Lower lobe of right lung (tissue), 2 donors: ENCODE measurements at regions not wholly inside any gene's neighbourhood (a gene's known extent, or its start where the extent isn't known, plus 50 kb on each side); places are given as distances from the start of the nearest gene placed in this dataset.

Source experiments
- ATAC-seq, 2 donors: fragments of 200-7000 bp; cut with Tn5 transposase; one replicate each; pipeline ENCODE4 v1.9.1; 2020 to 2022; ENCODE audit warnings: mild to moderate bottlenecking in 2 of 2, moderate library complexity in 2 of 2
- DNase-seq: peaks from one replicate; pipeline ENCODE4 v3.0.0-alpha.2; 2020
- H3K27ac ChIP-seq: fragments of 200-600 bp; one replicate; pipeline ENCODE4 v1.8.0; 2022
- H3K27me3 ChIP-seq: fragments of 200-600 bp; one replicate; pipeline ENCODE4 v1.8.0; 2022; ENCODE audit warnings: low read depth
- H3K36me3 ChIP-seq: fragments of 200-600 bp; one replicate; pipeline ENCODE4 v1.8.0; 2022; ENCODE audit warnings: mild to moderate bottlenecking
- H3K4me1 ChIP-seq: fragments of 200-600 bp; one replicate; pipeline ENCODE4 v1.8.0; 2022
- H3K4me3 ChIP-seq: fragments of 200-600 bp; one replicate; pipeline ENCODE4 v1.8.0; 2022; ENCODE audit warnings: mild to moderate bottlenecking
- H3K9me3 ChIP-seq: fragments of 200-600 bp; one replicate; pipeline ENCODE4 v1.8.0; 2022
- intact Hi-C: fragments of 100-400 bp; cut with DNase I; formaldehyde crosslinking; loops from one replicate; pipeline ENCODE4 v1.11.0; 2022
- TF ChIP-seq, protein P1 (sequence below): fragments of 200-600 bp; IDR thresholded peaks from one replicate; pipeline ENCODE4 v1.8.0; 2022; ENCODE audit warnings: antibody characterized with exemption, mild to moderate bottlenecking
- donor health status: DM: no; HTN: yes; CAD: no; lungs with severe emphysema.

- DNase-seq, result no peak
- no peak overlapping the region for H3K27ac ChIP-seq
- H3K36me3 ChIP-seq, result no peaks in the 10 kb centered on the region
- no peaks in the 10 kb centered on the region for H3K9me3 ChIP-seq
- TF ChIP-seq, protein P1, sequence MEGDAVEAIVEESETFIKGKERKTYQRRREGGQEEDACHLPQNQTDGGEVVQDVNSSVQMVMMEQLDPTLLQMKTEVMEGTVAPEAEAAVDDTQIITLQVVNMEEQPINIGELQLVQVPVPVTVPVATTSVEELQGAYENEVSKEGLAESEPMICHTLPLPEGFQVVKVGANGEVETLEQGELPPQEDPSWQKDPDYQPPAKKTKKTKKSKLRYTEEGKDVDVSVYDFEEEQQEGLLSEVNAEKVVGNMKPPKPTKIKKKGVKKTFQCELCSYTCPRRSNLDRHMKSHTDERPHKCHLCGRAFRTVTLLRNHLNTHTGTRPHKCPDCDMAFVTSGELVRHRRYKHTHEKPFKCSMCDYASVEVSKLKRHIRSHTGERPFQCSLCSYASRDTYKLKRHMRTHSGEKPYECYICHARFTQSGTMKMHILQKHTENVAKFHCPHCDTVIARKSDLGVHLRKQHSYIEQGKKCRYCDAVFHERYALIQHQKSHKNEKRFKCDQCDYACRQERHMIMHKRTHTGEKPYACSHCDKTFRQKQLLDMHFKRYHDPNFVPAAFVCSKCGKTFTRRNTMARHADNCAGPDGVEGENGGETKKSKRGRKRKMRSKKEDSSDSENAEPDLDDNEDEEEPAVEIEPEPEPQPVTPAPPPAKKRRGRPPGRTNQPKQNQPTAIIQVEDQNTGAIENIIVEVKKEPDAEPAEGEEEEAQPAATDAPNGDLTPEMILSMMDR, result no peak
- intact Hi-C loops, result no loop called here
- H3K27me3 ChIP-seq, result no peaks in the 10 kb centered on the region
- no peak for ATAC-seq
- H3K4me1 ChIP-seq, result no peaks in the 10 kb centered on the region
- no peak overlapping the region for H3K4me3 ChIP-seq
Measured at GRCh38 chr5:169413416-169413815, 112.5 kb upstream of the SLIT3 start.

- TF ChIP-seq, protein P1, result no peak
- no peak for DNase-seq
- H3K9me3 ChIP-seq, result no peaks in the 10 kb centered on the region
Measured at GRCh38 chr5:169412831-169413230, 111.9 kb upstream of the SLIT3 start.

DNA sequence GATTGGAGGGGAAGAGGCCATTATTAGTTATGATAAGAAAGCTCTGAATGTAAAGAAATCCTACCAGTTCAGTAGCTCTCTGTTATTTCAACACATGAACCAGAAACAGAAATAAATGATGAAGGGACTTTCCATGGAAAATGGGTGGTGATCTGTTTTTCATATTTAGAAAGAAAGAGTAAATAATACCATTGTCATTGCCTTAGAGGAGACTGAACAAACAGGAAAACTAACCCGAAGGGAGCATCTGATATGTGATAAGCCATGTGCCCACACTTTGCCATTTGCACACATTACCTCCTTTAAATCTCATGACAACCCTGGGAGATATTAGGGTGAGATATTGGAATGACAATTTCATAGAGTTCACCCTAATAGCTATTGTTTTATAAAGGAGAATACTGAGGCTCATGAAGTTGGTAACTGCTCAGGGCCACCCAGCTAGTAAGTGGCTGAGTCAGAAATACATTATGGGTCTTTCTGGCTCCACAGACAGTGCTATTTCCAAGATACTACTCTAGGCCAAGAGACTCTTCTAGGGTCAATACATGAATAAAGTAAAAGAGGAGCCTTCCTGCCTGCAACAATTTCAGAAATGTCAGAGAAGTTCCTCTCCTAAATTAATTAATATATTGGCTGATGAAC is 111.0 kb upstream of the SLIT3 start:
- intact Hi-C loops, result no loop called here
- DNase-seq, result no peak
- TF ChIP-seq, protein P1, result no peak
- Histone ChIP-seq H3K36me3 (no peaks in the 10 kb centered on the region), H3K27me3 (no peaks in the 10 kb centered on the region), H3K9me3 (no peaks in the 10 kb centered on the region), H3K27ac (no peak overlapping the region), H3K4me1 (no peaks in the 10 kb centered on the region), H3K4me3 (no peak overlapping the region)
- no peak for ATAC-seq

More at GRCh38 chr5:169412831-169413230, 111.9 kb upstream of the SLIT3 start:
- no peak overlapping the region for H3K27ac ChIP-seq
- no peaks in the 10 kb centered on the region for H3K4me1 ChIP-seq
- no peaks in the 10 kb centered on the region for H3K27me3 ChIP-seq
- intact Hi-C loops, result no loop called here
- H3K36me3 ChIP-seq, result no peaks in the 10 kb centered on the region
- no peak for ATAC-seq
- H3K4me3 ChIP-seq, result no peak overlapping the region

- Histone ChIP-seq H3K36me3 (no peaks in the 10 kb centered on the region), H3K4me3 (no peak overlapping the region), H3K4me1 (no peaks in the 10 kb centered on the region), H3K27me3 (no peaks in the 10 kb centered on the region), H3K27ac (no peak overlapping the region), H3K9me3 (no peaks in the 10 kb centered on the region)
- ATAC-seq (no peak), DNase-seq (no peak)
- intact Hi-C loops, result no loop called here
- TF ChIP-seq, protein P1, result no peak
Measured at GRCh38 chr5:169410996-169411783, 110.3 kb upstream of the SLIT3 start.

GRCh38 chr5:169408731-169409130 is 107.8 kb upstream of the SLIT3 start:
- intact Hi-C loops, result no loop called here
- no peak for DNase-seq
- ATAC-seq, result no peak
- Histone ChIP-seq H3K9me3 (no peaks in the 10 kb centered on the region), H3K4me3 (no peak overlapping the region), H3K36me3 (no peaks in the 10 kb centered on the region), H3K27me3 (no peaks in the 10 kb centered on the region), H3K4me1 (no peaks in the 10 kb centered on the region), H3K27ac (no peak overlapping the region)
- TF ChIP-seq, protein P1, result no peak
